ENCODE measurements at regions not wholly inside any gene's neighbourhood (a gene's known extent, or its start where the extent isn't known, plus 50 kb on each side); places are given as distances from the start of the nearest gene placed in this dataset.

GRCh38 chr2:208627916-208628315 lies 221.3 kb downstream of the PTH2R start:
- no peak overlapping the region for H3K4me2 ChIP-seq (ENCODE audit: low read length)
- H3K79me2 ChIP-seq (ENCODE audit: control insufficient read depth, low read length), result no peaks in the 10 kb centered on the region
- H3K4me1 ChIP-seq (ENCODE audit: control insufficient read depth, low read length), result no peaks in the 10 kb centered on the region
- H3K9me2 ChIP-seq (replicated peaks; ENCODE audit: control insufficient read depth, low read length), result no peaks in the 10 kb centered on the region
- H3K4me3 ChIP-seq (ENCODE audit: low read length), result no peak overlapping the region
- no peak overlapping the region for H3K27ac ChIP-seq (ENCODE audit: low read depth, low read length)
- TF ChIP-seq, protein P1, sequence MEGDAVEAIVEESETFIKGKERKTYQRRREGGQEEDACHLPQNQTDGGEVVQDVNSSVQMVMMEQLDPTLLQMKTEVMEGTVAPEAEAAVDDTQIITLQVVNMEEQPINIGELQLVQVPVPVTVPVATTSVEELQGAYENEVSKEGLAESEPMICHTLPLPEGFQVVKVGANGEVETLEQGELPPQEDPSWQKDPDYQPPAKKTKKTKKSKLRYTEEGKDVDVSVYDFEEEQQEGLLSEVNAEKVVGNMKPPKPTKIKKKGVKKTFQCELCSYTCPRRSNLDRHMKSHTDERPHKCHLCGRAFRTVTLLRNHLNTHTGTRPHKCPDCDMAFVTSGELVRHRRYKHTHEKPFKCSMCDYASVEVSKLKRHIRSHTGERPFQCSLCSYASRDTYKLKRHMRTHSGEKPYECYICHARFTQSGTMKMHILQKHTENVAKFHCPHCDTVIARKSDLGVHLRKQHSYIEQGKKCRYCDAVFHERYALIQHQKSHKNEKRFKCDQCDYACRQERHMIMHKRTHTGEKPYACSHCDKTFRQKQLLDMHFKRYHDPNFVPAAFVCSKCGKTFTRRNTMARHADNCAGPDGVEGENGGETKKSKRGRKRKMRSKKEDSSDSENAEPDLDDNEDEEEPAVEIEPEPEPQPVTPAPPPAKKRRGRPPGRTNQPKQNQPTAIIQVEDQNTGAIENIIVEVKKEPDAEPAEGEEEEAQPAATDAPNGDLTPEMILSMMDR (IDR thresholded peaks at IDR 0.05; ENCODE audit: low read depth, low read length, poor library complexity, severe bottlenecking), result no peak
- TF ChIP-seq EZH2phosphoT487 (IDR thresholded peaks at IDR 0.05; ENCODE audit: borderline replicate concordance, low read length), result no peak
- no peaks in the 10 kb centered on the region for H3K9me3 ChIP-seq (ENCODE audit: control insufficient read depth, insufficient read depth, low read length)
- no peaks in the 10 kb centered on the region for H3K36me3 ChIP-seq (ENCODE audit: control insufficient read depth, low read length)
- no peaks in the 10 kb centered on the region for H4K20me1 ChIP-seq (ENCODE audit: control insufficient read depth, insufficient read depth, low read depth, low read length)
- no peaks in the 10 kb centered on the region for H3F3A ChIP-seq (ENCODE audit: control insufficient read depth, insufficient read depth)
- H3K27me3 ChIP-seq (ENCODE audit: control insufficient read depth, low read length), result no peaks in the 10 kb centered on the region

DNA sequence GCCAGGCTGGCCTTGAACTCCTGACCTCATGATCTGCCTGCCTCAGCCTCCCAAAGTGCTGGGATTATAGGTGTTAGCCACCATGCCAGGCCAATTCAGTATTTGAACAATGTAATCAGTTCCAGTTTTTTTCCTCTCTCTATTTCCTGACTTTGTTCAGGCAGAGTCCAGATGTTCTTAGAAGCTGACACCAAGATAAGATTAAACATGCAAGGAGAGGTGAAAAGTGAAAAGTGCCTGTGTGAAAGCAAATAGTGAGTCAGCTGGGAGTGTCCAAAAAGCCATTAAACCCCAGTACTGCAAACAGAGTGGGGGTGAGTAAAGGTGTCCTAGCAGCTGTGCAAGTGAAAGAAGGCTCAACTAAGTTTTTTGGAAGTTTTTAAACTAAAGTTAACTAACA lies 231.5 kb downstream of the PTH2R start:
- no peaks in the 10 kb centered on the region for H3K79me2 ChIP-seq (ENCODE audit: control insufficient read depth, low read length)

DNA sequence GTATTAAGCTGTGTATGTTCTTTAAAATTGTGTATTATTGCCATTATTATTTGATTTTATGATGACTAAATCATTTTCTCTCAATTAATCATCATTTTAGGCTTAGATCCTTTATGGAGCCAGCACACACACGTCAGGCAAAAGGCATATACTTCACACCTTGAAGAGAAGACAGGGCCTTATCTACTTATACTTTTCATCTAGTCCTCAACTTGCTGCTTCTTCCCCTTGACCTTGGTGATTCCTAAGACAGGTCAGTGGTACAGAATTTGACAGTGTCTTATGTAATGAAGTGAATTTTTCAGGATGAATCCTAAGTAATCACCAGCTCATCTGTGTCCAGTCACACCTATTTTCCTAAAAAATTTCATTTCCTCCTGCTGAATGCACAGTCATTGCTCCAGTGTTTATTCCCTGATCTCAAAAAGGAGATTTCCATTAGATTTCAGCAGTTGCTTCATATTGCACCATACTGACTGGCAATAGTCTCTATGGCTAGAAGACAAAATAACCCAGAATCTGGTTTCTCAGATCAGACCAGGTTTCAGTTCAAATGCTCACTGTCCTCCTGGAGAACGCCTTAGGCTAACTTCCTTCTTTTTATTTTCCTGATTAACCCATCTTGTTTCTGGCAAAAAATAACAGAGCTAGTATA lies 235.7 kb downstream of the PTH2R start:
- H3K4me1 ChIP-seq (ENCODE audit: control insufficient read depth, low read length), result no peaks in the 10 kb centered on the region
- H3K9me3 ChIP-seq (ENCODE audit: control insufficient read depth, insufficient read depth, low read length), result no peaks in the 10 kb centered on the region
- H4K20me1 ChIP-seq (ENCODE audit: control insufficient read depth, insufficient read depth, low read depth, low read length), result no peaks in the 10 kb centered on the region
- no peak overlapping the region for H3K4me3 ChIP-seq (ENCODE audit: low read length)
- no peak for TF ChIP-seq EZH2phosphoT487 (IDR thresholded peaks at IDR 0.05; ENCODE audit: borderline replicate concordance, low read length)
- TF ChIP-seq, protein P1 (IDR thresholded peaks at IDR 0.05; ENCODE audit: low read depth, low read length, poor library complexity, severe bottlenecking), result no peak
- H3K9me2 ChIP-seq (replicated peaks; ENCODE audit: control insufficient read depth, low read length), result no peaks in the 10 kb centered on the region
- H3K27me3 ChIP-seq (ENCODE audit: control insufficient read depth, low read length), result no peaks in the 10 kb centered on the region
- no peaks in the 10 kb centered on the region for H3F3A ChIP-seq (ENCODE audit: control insufficient read depth, insufficient read depth)
- no peak overlapping the region for H3K4me2 ChIP-seq (ENCODE audit: low read length)
- H3K27ac ChIP-seq (ENCODE audit: low read depth, low read length), result no peak overlapping the region
- H3K79me2 ChIP-seq (ENCODE audit: control insufficient read depth, low read length), result no peaks in the 10 kb centered on the region
- H3K36me3 ChIP-seq (ENCODE audit: control insufficient read depth, low read length), result no peaks in the 10 kb centered on the region

More for the DNA sequence above, 231.5 kb downstream of the PTH2R start:
- no peak overlapping the region for H3K27ac ChIP-seq (ENCODE audit: low read depth, low read length)
- no peaks in the 10 kb centered on the region for H3K27me3 ChIP-seq (ENCODE audit: control insufficient read depth, low read length)
- no peaks in the 10 kb centered on the region for H3K36me3 ChIP-seq (ENCODE audit: control insufficient read depth, low read length)
- no peaks in the 10 kb centered on the region for H3K9me3 ChIP-seq (ENCODE audit: control insufficient read depth, insufficient read depth, low read length)
- H3K9me2 ChIP-seq (replicated peaks; ENCODE audit: control insufficient read depth, low read length), result no peaks in the 10 kb centered on the region
- no peaks in the 10 kb centered on the region for H4K20me1 ChIP-seq (ENCODE audit: control insufficient read depth, insufficient read depth, low read depth, low read length)
- H3K4me1 ChIP-seq (ENCODE audit: control insufficient read depth, low read length), result no peaks in the 10 kb centered on the region
- no peak for TF ChIP-seq EZH2phosphoT487 (IDR thresholded peaks at IDR 0.05; ENCODE audit: borderline replicate concordance, low read length)
- TF ChIP-seq, protein P1 (IDR thresholded peaks at IDR 0.05; ENCODE audit: low read depth, low read length, poor library complexity, severe bottlenecking), result no peak
- no peak overlapping the region for H3K4me2 ChIP-seq (ENCODE audit: low read length)
- no peak overlapping the region for H3K4me3 ChIP-seq (ENCODE audit: low read length)
- H3F3A ChIP-seq (ENCODE audit: control insufficient read depth, insufficient read depth), result no peaks in the 10 kb centered on the region
